ENCODE measurements at regions not wholly inside any gene's neighbourhood (a gene's known extent, or its start where the extent isn't known, plus 50 kb on each side); places are given as distances from the start of the nearest gene placed in this dataset.
"Not testable (repeated sequence)": the region's sequence is repeated elsewhere in the genome, so short reads cannot be mapped to it uniquely, and the experiment has no call there.

GRCh38 chr3:115284980-115285379 is 137.9 kb upstream of the ZBTB20 start:
- no peak overlapping the region for H3K4me3 ChIP-seq (ENCODE audit: insufficient read depth, low read depth, low read length)
- no peak overlapping the region for H3K27ac ChIP-seq (ENCODE audit: insufficient read depth, low read depth, low read length, poor library complexity, severe bottlenecking)
- H3K27me3 ChIP-seq (ENCODE audit: control insufficient read depth, insufficient read depth, low read length, poor library complexity, severe bottlenecking): no peaks in the 10 kb centered on the region
- H3K4me1 ChIP-seq (ENCODE audit: control insufficient read depth, insufficient read depth, low read length): no peaks in the 10 kb centered on the region
- H3K36me3 ChIP-seq (ENCODE audit: control insufficient read depth, insufficient read depth, low read length): no peaks in the 10 kb centered on the region
- 100% methylated on average over 1 of the region's 1 CpG for WGBS, 2 experiments
- no peaks in the 10 kb centered on the region for H3K9me3 ChIP-seq (ENCODE audit: control insufficient read depth, low read length)

GRCh38 chr3:115286529-115287197 is 139.6 kb upstream of the ZBTB20 start:
- H3K4me1 ChIP-seq (ENCODE audit: control insufficient read depth, insufficient read depth, low read length): no peaks in the 10 kb centered on the region
- no peak overlapping the region for H3K27ac ChIP-seq (ENCODE audit: insufficient read depth, low read depth, low read length, poor library complexity, severe bottlenecking)
- no peaks in the 10 kb centered on the region for H3K9me3 ChIP-seq (ENCODE audit: control insufficient read depth, low read length)
- no peak overlapping the region for H3K4me3 ChIP-seq (ENCODE audit: insufficient read depth, low read depth, low read length)
- H3K36me3 ChIP-seq (ENCODE audit: control insufficient read depth, insufficient read depth, low read length): no peaks in the 10 kb centered on the region
- H3K27me3 ChIP-seq (ENCODE audit: control insufficient read depth, insufficient read depth, low read length, poor library complexity, severe bottlenecking): no peaks in the 10 kb centered on the region
- 93 to 97% methylated on average over 2 of the region's 2 CpGs for WGBS, 2 experiments

- 91 to 96% methylated on average over 2 of the region's 2 CpGs for WGBS, 2 experiments
- Histone ChIP-seq H3K4me1 (ENCODE audit: control insufficient read depth, insufficient read depth, low read length) (no peaks in the 10 kb centered on the region), H3K36me3 (ENCODE audit: control insufficient read depth, insufficient read depth, low read length) (no peaks in the 10 kb centered on the region), H3K4me3 (ENCODE audit: insufficient read depth, low read depth, low read length) (no peak overlapping the region), H3K27me3 (ENCODE audit: control insufficient read depth, insufficient read depth, low read length, poor library complexity, severe bottlenecking) (no peaks in the 10 kb centered on the region), H3K9me3 (ENCODE audit: control insufficient read depth, low read length) (no peaks in the 10 kb centered on the region), H3K27ac (ENCODE audit: insufficient read depth, low read depth, low read length, poor library complexity, severe bottlenecking) (no peak overlapping the region)
Measured at GRCh38 chr3:115287198-115287597, 140.1 kb upstream of the ZBTB20 start.

- Histone ChIP-seq H3K36me3 (ENCODE audit: control insufficient read depth, insufficient read depth, low read length) (no peaks in the 10 kb centered on the region), H3K27ac (ENCODE audit: insufficient read depth, low read depth, low read length, poor library complexity, severe bottlenecking) (no peak overlapping the region), H3K4me1 (ENCODE audit: control insufficient read depth, insufficient read depth, low read length) (no peaks in the 10 kb centered on the region), H3K27me3 (ENCODE audit: control insufficient read depth, insufficient read depth, low read length, poor library complexity, severe bottlenecking) (no peaks in the 10 kb centered on the region), H3K4me3 (ENCODE audit: insufficient read depth, low read depth, low read length) (no peak overlapping the region), H3K9me3 (ENCODE audit: control insufficient read depth, low read length) (no peaks in the 10 kb centered on the region)
- 96% methylated on average over 2 of the region's 2 CpGs for WGBS, 2 experiments
Measured at GRCh38 chr3:115292131-115292530, 145.0 kb upstream of the ZBTB20 start.

GRCh38 chr3:115292677-115293165 is 145.6 kb upstream of the ZBTB20 start:
- H3K27ac ChIP-seq (ENCODE audit: insufficient read depth, low read depth, low read length, poor library complexity, severe bottlenecking): no peak overlapping the region

GRCh38 chr3:115293321-115293720 is 146.2 kb upstream of the ZBTB20 start:
- 100% methylated on average over 1 of the region's 1 CpG for WGBS, 2 experiments
- H3K4me3 ChIP-seq (ENCODE audit: insufficient read depth, low read depth, low read length): no peak overlapping the region
- H3K27ac ChIP-seq (ENCODE audit: insufficient read depth, low read depth, low read length, poor library complexity, severe bottlenecking): no peak overlapping the region
- no peaks in the 10 kb centered on the region for H3K27me3 ChIP-seq (ENCODE audit: control insufficient read depth, insufficient read depth, low read length, poor library complexity, severe bottlenecking)
- no peaks in the 10 kb centered on the region for H3K9me3 ChIP-seq (ENCODE audit: control insufficient read depth, low read length)
- no peaks in the 10 kb centered on the region for H3K4me1 ChIP-seq (ENCODE audit: control insufficient read depth, insufficient read depth, low read length)
- no peaks in the 10 kb centered on the region for H3K36me3 ChIP-seq (ENCODE audit: control insufficient read depth, insufficient read depth, low read length)

More at GRCh38 chr3:115292677-115293165, 145.6 kb upstream of the ZBTB20 start:
- no peaks in the 10 kb centered on the region for H3K36me3 ChIP-seq (ENCODE audit: control insufficient read depth, insufficient read depth, low read length)
- WGBS, 2 experiments: 88 to 92% methylated on average over 2 of the region's 2 CpGs
- no peaks in the 10 kb centered on the region for H3K4me1 ChIP-seq (ENCODE audit: control insufficient read depth, insufficient read depth, low read length)
- H3K9me3 ChIP-seq (ENCODE audit: control insufficient read depth, low read length): no peaks in the 10 kb centered on the region
- H3K4me3 ChIP-seq (ENCODE audit: insufficient read depth, low read depth, low read length): no peak overlapping the region
- H3K27me3 ChIP-seq (ENCODE audit: control insufficient read depth, insufficient read depth, low read length, poor library complexity, severe bottlenecking): no peaks in the 10 kb centered on the region

GRCh38 chr3:115301364-115301860 is 154.3 kb upstream of the ZBTB20 start:
- no peaks in the 10 kb centered on the region for H3K9me3 ChIP-seq (ENCODE audit: control insufficient read depth, low read length)
- no peaks in the 10 kb centered on the region for H3K27me3 ChIP-seq (ENCODE audit: control insufficient read depth, insufficient read depth, low read length, poor library complexity, severe bottlenecking)
- no peaks in the 10 kb centered on the region for H3K36me3 ChIP-seq (ENCODE audit: control insufficient read depth, insufficient read depth, low read length)
- H3K27ac ChIP-seq (ENCODE audit: insufficient read depth, low read depth, low read length, poor library complexity, severe bottlenecking): no peak overlapping the region
- no peak overlapping the region for H3K4me3 ChIP-seq (ENCODE audit: insufficient read depth, low read depth, low read length)
- no peaks in the 10 kb centered on the region for H3K4me1 ChIP-seq (ENCODE audit: control insufficient read depth, insufficient read depth, low read length)
- WGBS, 2 experiments: 91 to 92% methylated on average over 4 of the region's 4 CpGs

- 70 to 71% methylated on average over 20 of the region's 20 CpGs for WGBS, 2 experiments
- not testable (repeated sequence) for H3K27me3 ChIP-seq (ENCODE audit: control insufficient read depth, insufficient read depth, low read length, poor library complexity, severe bottlenecking); H3K4me3 ChIP-seq (ENCODE audit: insufficient read depth, low read depth, low read length)
Measured at GRCh38 chr3:115317953-115318352, 170.9 kb upstream of the ZBTB20 start.

GRCh38 chr3:115321400-115321805 is 174.3 kb upstream of the ZBTB20 start:
- Histone ChIP-seq H3K27me3 (ENCODE audit: control insufficient read depth, insufficient read depth, low read length, poor library complexity, severe bottlenecking) (no peaks in the 10 kb centered on the region), H3K36me3 (ENCODE audit: control insufficient read depth, insufficient read depth, low read length) (no peaks in the 10 kb centered on the region), H3K4me1 (ENCODE audit: control insufficient read depth, insufficient read depth, low read length) (no peaks in the 10 kb centered on the region), H3K27ac (ENCODE audit: insufficient read depth, low read depth, low read length, poor library complexity, severe bottlenecking) (no peak overlapping the region), H3K9me3 (ENCODE audit: control insufficient read depth, low read length) (no peaks in the 10 kb centered on the region), H3K4me3 (ENCODE audit: insufficient read depth, low read depth, low read length) (no peak overlapping the region)
- WGBS, 2 experiments: 83 to 85% methylated on average over 3 of the region's 3 CpGs

More at GRCh38 chr3:115317953-115318352, 170.9 kb upstream of the ZBTB20 start:
- not testable (repeated sequence) for H3K4me1 ChIP-seq (ENCODE audit: control insufficient read depth, insufficient read depth, low read length); H3K27ac ChIP-seq (ENCODE audit: insufficient read depth, low read depth, low read length, poor library complexity, severe bottlenecking); H3K36me3 ChIP-seq (ENCODE audit: control insufficient read depth, insufficient read depth, low read length); H3K9me3 ChIP-seq (ENCODE audit: control insufficient read depth, low read length)

- no peaks in the 10 kb centered on the region for H3K9me3 ChIP-seq (ENCODE audit: control insufficient read depth, low read length)
- H3K27ac ChIP-seq (ENCODE audit: insufficient read depth, low read depth, low read length, poor library complexity, severe bottlenecking): no peak overlapping the region
- whole genome bisulfite sequencing, 2 experiments: 79 to 86% methylated on average over 3 of the region's 3 CpGs
- no peaks in the 10 kb centered on the region for H3K36me3 ChIP-seq (ENCODE audit: control insufficient read depth, insufficient read depth, low read length)
- H3K27me3 ChIP-seq (ENCODE audit: control insufficient read depth, insufficient read depth, low read length, poor library complexity, severe bottlenecking): no peaks in the 10 kb centered on the region
- H3K4me3 ChIP-seq (ENCODE audit: insufficient read depth, low read depth, low read length): no peak overlapping the region
- H3K4me1 ChIP-seq (ENCODE audit: control insufficient read depth, insufficient read depth, low read length): no peaks in the 10 kb centered on the region
Measured at GRCh38 chr3:115322901-115323300, 175.8 kb upstream of the ZBTB20 start.
